BJ (cell line): ENCODE measurements at regions not wholly inside any gene's neighbourhood (a gene's known extent, or its start where the extent isn't known, plus 50 kb on each side); places are given as distances from the start of the nearest gene placed in this dataset.

Source experiments
- CTCF ChIA-PET: fragments of 350-600 bp; formaldehyde crosslinking; extraction: SDS; loops from one replicate; lab custom pipeline; 2021; ENCODE audit warnings: antibody characterized with exemption, inconsistent platforms; lab: Yijun Ruan, JAX
- POLR2A ChIA-PET: fragments of 300-600 bp; sonication (Branson Sonifier 250); formaldehyde crosslinking; extraction: SDS; loops from one replicate; lab custom pipeline; 2021; ENCODE audit warnings: antibody characterized with exemption; lab: Charles Lee
- DNase-seq: peaks from one replicate; pipeline ENCODE4 v3.0.0-alpha.2; 2011; ENCODE audit warnings: low read depth
- H3K27me3 ChIP-seq: 2 replicates; pipeline ENCODE4 v1.6.0; 2011; ENCODE audit warnings: low read length; ENCODE audit not compliant: control insufficient read depth, insufficient read depth
- H3K36me3 ChIP-seq: 2 replicates; pipeline ENCODE4 v1.5.1; 2011; ENCODE audit warnings: low read length; ENCODE audit not compliant: control insufficient read depth, insufficient read depth
- H3K4me3 ChIP-seq: 2 replicates; pipeline ENCODE4 v1.5.1; 2011; ENCODE audit warnings: low read depth, mild to moderate bottlenecking, control low read depth, low read length
- CTCF ChIP-seq: IDR thresholded peaks from 2 replicates; pipeline ENCODE4 v1.5.1; 2011; ENCODE audit warnings: low read depth, mild to moderate bottlenecking, control low read depth, inconsistent platforms, low read length, moderate library complexity; ENCODE audit not compliant: insufficient read depth

- Histone ChIP-seq H3K27me3 (no peaks in the 10 kb centered on the region), H3K4me3 (no peak overlapping the region), H3K36me3 (no peaks in the 10 kb centered on the region)
- CTCF ChIA-PET = interaction anchor here (0.6 kb wide), 1 partner anchor 414 kb away, joined by 3 read pairs; no protein-coding TSS in a partner anchor
- DNase-seq = no peak
- no peak for TF ChIP-seq CTCF
- POLR2A ChIA-PET = no interaction called here
Observed at GRCh38 chr1:208818770-208819445, 574.7 kb upstream of the PLXNA2 start.

- no peak for DNase-seq
- H3K36me3 ChIP-seq = no peaks in the 10 kb centered on the region
- no peaks in the 10 kb centered on the region for H3K27me3 ChIP-seq
- CTCF ChIA-PET = no interaction called here
- POLR2A ChIA-PET = no interaction called here
- TF ChIP-seq CTCF = no peak
- H3K4me3 ChIP-seq = no peak overlapping the region
Observed at GRCh38 chr1:208820580-208821212, 576.5 kb upstream of the PLXNA2 start.

- CTCF ChIA-PET = no interaction called here
- POLR2A ChIA-PET = no interaction called here
- no peak for TF ChIP-seq CTCF
- Histone ChIP-seq H3K4me3 (no peak overlapping the region), H3K36me3 (no peaks in the 10 kb centered on the region), H3K27me3 (no peaks in the 10 kb centered on the region)
- DNase-seq = no peak
Observed at GRCh38 chr1:208821939-208822338, 577.8 kb upstream of the PLXNA2 start.

GRCh38 chr1:208825300-208825699 is 581.1 kb upstream of the PLXNA2 start:
- CTCF ChIA-PET = no interaction called here
- no peak overlapping the region for H3K4me3 ChIP-seq
- no peaks in the 10 kb centered on the region for H3K27me3 ChIP-seq
- no peak for TF ChIP-seq CTCF
- no peak for DNase-seq
- no peaks in the 10 kb centered on the region for H3K36me3 ChIP-seq
- POLR2A ChIA-PET = no interaction called here

- Histone ChIP-seq H3K4me3 (no peak overlapping the region), H3K36me3 (no peaks in the 10 kb centered on the region), H3K27me3 (no peaks in the 10 kb centered on the region)
- ChIA-PET POLR2A (no interaction called here), CTCF (interaction anchor here (1.5 kb wide), 1 partner anchor 10 kb away, joined by 8 read pairs; no protein-coding TSS in a partner anchor)
- no peak for DNase-seq
- TF ChIP-seq CTCF = no peak
Observed at GRCh38 chr1:208829595-208829994, 585.4 kb upstream of the PLXNA2 start.
